RWPE1 (cell line): ENCODE measurements at regions not wholly inside any gene's neighbourhood (a gene's known extent, or its start where the extent isn't known, plus 50 kb on each side); places are given as distances from the start of the nearest gene placed in this dataset.

Experiments used
- CTCF ChIA-PET: fragments of 350-600 bp; sonication (Branson Sonifier 250); formaldehyde crosslinking; extraction: SDS; loops from one replicate; lab custom pipeline; 2021; lab: Yijun Ruan, JAX
- POLR2A ChIA-PET: fragments of 400-600 bp; formaldehyde crosslinking; extraction: SDS; loops from one replicate; lab custom pipeline; 2020; ENCODE audit warnings: antibody characterized with exemption; ENCODE audit not compliant: low non-redundant PET; lab: Yijun Ruan, JAX
- DNase-seq: peaks from one replicate; pipeline ENCODE4 v3.0.0; 2012; ENCODE audit warnings: low spot score
- H3K27ac ChIP-seq: fragments of 450-650 bp; 2 replicates; pipeline ENCODE4 v1.5.1; 2017
- TF ChIP-seq, protein P1 (sequence below): fragments of 450-650 bp; conservative IDR thresholded peaks from 2 replicates; pipeline ENCODE4 v1.5.1; 2017; ENCODE audit warnings: low read depth, mild to moderate bottlenecking

- ChIA-PET POLR2A (no interaction called here), CTCF (no interaction called here)
- TF ChIP-seq, protein P1, sequence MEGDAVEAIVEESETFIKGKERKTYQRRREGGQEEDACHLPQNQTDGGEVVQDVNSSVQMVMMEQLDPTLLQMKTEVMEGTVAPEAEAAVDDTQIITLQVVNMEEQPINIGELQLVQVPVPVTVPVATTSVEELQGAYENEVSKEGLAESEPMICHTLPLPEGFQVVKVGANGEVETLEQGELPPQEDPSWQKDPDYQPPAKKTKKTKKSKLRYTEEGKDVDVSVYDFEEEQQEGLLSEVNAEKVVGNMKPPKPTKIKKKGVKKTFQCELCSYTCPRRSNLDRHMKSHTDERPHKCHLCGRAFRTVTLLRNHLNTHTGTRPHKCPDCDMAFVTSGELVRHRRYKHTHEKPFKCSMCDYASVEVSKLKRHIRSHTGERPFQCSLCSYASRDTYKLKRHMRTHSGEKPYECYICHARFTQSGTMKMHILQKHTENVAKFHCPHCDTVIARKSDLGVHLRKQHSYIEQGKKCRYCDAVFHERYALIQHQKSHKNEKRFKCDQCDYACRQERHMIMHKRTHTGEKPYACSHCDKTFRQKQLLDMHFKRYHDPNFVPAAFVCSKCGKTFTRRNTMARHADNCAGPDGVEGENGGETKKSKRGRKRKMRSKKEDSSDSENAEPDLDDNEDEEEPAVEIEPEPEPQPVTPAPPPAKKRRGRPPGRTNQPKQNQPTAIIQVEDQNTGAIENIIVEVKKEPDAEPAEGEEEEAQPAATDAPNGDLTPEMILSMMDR = no peak
- no peak for DNase-seq
- H3K27ac ChIP-seq = no peak overlapping the region
Measured at GRCh38 chr3:154718053-154718452, 288.1 kb upstream of the GPR149 start.

DNA sequence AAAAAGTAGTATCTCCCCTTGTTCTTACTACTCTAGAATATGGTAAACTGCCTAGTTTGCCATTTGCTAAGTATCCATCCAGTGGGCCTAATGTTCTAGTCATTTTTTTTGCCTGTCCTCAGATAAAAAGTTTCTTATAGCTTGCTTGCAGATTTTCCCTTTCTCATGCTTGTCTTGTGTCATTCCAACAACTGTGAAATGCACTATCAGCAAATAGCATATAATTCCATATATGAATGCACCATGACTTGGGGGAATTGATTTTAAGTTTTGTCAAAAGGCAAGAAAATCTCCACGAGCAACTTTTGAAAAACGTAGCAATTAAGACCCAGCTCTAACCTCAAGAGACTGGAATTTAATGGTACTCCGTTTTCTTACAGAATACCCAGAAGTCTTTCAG, 286.2 kb upstream of the GPR149 start:
- ChIA-PET CTCF (interaction anchor here (0.6 to 0.7 kb wide), 2 partner anchors 47 to 191 kb away, joined by 3 read pairs; no protein-coding TSS in a partner anchor), POLR2A (no interaction called here)
- H3K27ac ChIP-seq = no peak overlapping the region
- no peak for DNase-seq
- TF ChIP-seq, protein P1 = no peak

- no peak overlapping the region for H3K27ac ChIP-seq
- no peak for DNase-seq
- POLR2A ChIA-PET = no interaction called here
- CTCF ChIA-PET = no interaction called here
- TF ChIP-seq, protein P1 = no peak
Measured at GRCh38 chr3:154708554-154708953, 278.6 kb upstream of the GPR149 start.

- ChIA-PET POLR2A (no interaction called here), CTCF (interaction anchor here (0.6 kb wide), 1 partner anchor 17 kb away, joined by 5 read pairs; no protein-coding TSS in a partner anchor)
- no peak for DNase-seq
Measured at GRCh38 chr3:154701055-154701454, 271.1 kb upstream of the GPR149 start.

DNA sequence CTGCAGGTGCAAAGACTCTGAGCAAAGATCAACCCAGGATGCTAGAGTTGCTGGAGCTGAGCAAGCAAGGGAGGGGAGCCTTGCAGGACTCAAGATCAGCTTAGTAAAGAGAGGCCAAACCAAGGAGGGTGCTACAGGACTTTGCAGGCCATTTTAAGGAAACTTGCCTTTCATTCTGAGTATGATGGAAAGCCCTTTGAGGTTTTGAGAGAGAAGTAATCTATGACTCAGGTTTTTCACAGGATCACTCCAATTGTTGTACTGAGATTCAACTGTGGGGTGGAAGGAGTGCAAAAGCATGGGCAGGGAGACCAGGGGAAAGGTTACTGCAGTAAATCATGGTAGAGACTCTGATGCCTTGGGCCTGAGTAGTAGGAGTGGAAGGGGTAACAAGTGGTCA, 260.4 kb upstream of the GPR149 start:
- DNase-seq = no peak
- H3K27ac ChIP-seq = no peak overlapping the region
- ChIA-PET POLR2A (no interaction called here), CTCF (no interaction called here)
- TF ChIP-seq, protein P1 = no peak

More at GRCh38 chr3:154701055-154701454, 271.1 kb upstream of the GPR149 start:
- TF ChIP-seq, protein P1 = no peak
- H3K27ac ChIP-seq = no peak overlapping the region

DNA sequence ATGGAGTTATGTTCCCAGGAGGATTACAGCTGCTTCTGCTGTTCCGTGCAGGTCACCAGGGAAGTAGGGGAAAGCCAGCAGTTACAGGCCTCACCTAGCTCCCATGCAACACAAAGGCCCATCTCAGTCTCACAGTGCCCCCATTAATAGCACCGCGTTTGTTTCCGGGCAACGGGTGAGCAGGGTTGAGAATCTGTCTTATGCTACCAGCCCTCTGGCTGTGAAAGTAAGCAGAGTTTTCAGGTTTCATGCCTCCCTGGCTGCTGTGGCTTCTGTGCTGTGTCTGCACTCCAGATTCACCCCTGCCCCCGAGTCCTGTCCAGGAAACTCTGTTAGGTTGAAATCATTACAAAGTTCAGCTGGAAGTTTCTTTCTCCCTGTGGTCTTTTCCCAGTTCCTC, 254.4 kb upstream of the GPR149 start:
- ChIA-PET CTCF (interaction anchor here (0.6 kb wide), 2 partner anchors 16 to 429 kb away, joined by 3 to 5 read pairs; no protein-coding TSS in a partner anchor), POLR2A (no interaction called here)
- no peak for DNase-seq
- TF ChIP-seq, protein P1 = no peak
- no peak overlapping the region for H3K27ac ChIP-seq
